Stimulated activated CD4-positive, alpha-beta T cell treated with anti-CD3 and anti-CD28 coated beads, Interleukin-2, amount 100 ng/mL, for 24 hours (primary cell): ENCODE measurements at regions not wholly inside any gene's neighbourhood (a gene's known extent, or its start where the extent isn't known, plus 50 kb on each side); places are given as distances from the start of the nearest gene placed in this dataset.

Experiments used
- DNase-seq, 2 donors: peaks; one replicate each; pipeline ENCODE4 v3.0.0-alpha.2; 2020

DNA sequence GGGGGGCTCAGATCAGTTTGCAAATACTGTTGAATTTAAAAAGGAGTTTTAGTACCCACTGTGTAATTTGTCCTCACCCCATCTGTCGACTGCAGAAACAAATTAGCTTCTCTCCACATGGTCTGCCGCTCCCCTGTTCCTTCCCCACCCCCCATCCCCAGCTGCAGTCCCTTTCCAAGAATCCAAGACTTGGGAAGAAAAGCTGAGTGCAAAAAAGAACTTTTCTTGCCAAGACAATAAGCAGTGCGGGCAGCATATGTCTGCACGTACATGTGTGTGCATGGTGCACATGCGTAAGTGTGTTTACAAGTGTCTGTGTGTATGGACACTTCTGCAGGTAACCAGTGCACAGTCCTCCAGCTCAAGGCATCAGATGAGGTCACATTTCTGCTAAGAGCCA, 125.7 kb upstream of the SMIM23 start:
- no peak for DNase-seq

GRCh38 chr5:171660434-171660833, 125.2 kb upstream of the SMIM23 start:
- DNase-seq, result no peak

GRCh38 chr5:171661143-171661542, 124.5 kb upstream of the SMIM23 start:
- no peak for DNase-seq

DNA sequence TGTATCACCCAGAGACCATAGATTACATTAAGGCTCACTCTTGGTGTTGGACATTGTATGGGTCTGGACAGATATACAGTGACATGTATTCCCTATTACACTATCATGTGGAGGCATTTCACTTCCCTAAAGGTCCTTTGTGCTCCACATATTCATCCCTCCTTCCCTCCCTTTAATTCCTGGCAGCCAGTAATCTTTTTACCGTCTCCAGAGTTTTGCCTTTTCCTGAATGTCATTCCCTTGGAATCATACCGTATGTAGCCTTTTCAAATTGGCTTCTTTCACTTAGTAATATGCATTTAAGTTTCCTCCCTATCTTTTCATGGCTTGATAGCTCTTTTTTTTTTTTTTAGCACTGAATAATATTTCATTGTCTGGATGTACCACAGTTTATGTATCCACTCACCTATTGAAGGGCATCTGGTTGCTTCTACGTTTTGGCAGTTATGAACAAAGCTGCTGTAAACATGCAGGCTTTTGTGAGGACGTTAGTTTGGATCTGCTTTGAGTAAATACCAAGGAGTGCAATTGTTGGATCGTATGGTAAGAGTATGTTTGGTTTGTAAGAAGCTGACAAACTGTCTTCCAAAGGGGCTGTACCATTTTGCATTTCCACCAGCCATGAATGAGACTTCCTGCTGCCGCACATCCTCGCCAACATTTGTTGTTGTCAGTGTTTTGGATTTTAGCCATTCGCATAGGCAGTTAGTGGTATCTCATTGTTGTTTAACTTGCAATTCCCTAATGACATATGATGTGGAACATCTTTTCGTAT, 122.1 kb upstream of the SMIM23 start:
- DNase-seq, result no peak

DNA sequence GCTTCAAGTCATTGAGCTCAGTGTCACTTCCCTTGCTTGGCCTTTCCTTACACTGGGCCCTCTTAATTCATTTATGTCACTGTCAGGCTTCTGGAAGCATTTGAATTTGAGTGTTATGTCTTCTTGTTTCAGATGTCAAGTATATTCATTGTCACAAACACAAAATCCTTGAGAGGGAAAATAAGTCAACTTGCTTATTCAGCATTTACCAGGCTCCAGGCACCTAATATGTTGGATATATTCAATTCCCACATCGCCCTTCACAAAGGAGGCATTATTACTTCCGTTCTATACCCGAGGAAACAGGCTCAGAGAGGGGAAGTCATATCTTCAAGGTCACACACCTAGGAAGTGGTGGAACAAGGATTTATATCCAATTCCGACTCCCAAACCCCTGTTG, 121.1 kb upstream of the SMIM23 start:
- DNase-seq, result no peak

- no peak for DNase-seq
Observed at GRCh38 chr5:171666815-171667214, 118.8 kb upstream of the SMIM23 start.

GRCh38 chr5:171667341-171668096, 118.1 kb upstream of the SMIM23 start:
- no peak for DNase-seq

GRCh38 chr5:171668097-171668412, 117.6 kb upstream of the SMIM23 start:
- DNase-seq, result no peak

GRCh38 chr5:171669571-171669970, 116.0 kb upstream of the SMIM23 start:
- DNase-seq, result no peak

DNA sequence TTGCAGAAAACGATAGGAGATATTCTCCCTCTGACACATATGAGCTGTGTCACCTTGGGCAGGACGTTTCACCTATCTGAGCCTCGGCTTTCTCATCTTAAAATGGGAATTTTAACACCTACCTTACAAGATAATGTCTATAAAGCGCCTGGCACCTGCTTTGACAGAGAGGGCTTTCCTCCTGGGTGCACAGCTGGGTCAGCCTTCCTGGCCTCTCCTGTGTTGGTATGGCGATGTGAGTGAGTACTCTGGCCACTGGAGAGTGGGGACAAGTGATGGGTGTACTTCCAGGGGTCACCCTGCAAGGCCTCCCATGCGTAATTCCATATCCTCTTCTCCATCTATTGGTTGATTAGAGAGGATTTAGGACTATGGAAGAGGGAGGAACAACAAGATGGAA, 113.1 kb upstream of the SMIM23 start:
- DNase-seq, result no peak

DNA sequence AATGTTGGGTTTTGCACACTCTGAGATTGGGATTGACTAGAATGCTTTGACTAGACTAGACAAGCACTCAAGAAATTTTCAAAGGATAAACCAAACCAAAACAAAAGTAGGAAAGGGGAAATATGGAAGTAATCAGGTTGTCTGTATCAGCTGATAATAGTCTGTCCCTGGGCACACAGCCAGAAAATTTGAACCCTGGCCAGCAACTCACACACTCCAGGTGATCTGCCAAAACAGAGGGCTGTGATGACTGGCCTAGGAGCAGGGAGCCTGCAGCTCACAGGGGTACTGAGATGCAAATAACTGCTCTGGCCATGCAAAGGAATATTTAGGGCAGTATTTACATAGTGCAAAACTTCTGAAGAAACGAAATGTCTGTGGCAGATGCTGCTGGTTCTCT, 112.3 kb upstream of the SMIM23 start:
- DNase-seq, result no peak

DNA sequence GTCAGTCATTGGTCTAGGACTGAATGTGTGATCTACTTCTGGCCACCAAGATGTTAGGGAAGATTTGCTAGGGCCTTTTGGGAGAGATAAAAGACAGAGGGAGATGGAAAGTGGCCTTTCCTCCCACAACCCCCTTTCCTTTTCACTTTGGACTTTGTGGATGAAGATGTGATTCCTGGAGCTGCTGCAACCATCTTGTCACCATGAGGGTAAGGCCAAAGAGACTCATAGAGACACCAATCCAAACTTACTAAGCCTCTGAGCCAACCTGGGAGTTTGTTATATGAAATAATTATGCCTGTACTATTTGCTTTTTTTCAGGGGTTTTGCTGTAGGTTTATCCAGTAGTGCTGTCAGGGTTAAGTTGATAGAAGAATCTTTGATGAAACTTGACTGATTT, 111.8 kb upstream of the SMIM23 start:
- DNase-seq, result no peak

DNA sequence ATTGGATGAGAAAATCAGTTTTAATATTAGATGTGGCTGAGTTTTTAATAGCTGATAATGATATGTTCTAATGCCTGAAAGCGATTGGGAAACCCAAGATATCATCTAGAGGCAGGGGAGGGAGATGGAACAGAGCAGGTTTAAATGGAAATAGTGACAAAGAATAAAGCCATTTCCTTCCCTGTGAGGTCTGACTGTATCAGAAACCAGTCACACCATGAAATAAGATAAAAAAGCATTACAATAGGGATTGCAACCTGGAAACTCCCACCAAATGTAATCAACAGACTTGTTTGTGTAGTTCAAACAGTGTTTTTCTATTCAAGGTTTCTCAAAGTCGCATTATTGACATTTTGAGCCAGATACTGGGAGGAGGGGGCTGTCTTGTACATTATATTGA, 110.1 kb upstream of the SMIM23 start:
- DNase-seq, result no peak

GRCh38 chr5:171676286-171676944, 109.2 kb upstream of the SMIM23 start:
- DNase-seq, result no peak

- no peak for DNase-seq
Observed at GRCh38 chr5:171678646-171679045, 107.0 kb upstream of the SMIM23 start.

GRCh38 chr5:171680485-171680884, 105.1 kb upstream of the SMIM23 start:
- DNase-seq, result no peak

DNA sequence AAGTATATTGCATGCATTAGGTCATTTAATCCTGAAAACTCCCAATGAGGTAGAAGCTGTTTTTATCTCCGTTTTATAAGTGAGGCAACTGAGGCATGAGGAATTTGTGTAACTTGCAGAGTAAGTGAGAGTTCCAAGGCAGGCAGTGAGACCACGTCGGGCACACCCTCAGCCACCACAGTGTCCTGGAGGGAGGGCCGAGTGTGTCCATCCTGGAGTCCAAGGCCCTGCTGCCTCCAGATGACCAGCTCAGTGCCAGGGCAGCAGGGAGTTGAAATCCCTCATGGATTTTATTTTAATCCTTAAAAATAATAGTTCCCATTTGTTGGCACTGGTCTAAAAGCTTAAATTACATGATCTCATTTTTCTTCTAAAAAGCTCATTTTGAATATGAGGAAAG, 104.6 kb upstream of the SMIM23 start:
- no peak for DNase-seq

DNA sequence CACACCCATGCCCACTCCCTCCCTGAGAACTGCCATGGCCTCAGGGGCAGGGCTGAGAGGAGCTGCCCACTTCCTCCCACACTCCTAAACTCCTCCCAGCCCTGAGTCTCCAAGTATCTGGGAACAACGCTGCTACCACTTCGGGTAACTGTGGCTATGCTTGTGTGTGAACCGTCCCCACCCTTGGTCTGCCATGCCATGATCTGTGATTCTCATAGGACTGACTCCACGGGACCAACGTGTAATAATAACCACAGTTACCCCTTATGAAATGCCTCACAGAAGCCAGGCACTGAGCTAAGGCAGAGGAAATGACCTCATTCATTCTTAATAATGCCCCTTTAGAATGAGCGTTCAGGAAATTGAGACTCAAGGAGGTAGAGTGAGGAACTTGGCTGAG, 103.9 kb upstream of the SMIM23 start:
- no peak for DNase-seq

DNA sequence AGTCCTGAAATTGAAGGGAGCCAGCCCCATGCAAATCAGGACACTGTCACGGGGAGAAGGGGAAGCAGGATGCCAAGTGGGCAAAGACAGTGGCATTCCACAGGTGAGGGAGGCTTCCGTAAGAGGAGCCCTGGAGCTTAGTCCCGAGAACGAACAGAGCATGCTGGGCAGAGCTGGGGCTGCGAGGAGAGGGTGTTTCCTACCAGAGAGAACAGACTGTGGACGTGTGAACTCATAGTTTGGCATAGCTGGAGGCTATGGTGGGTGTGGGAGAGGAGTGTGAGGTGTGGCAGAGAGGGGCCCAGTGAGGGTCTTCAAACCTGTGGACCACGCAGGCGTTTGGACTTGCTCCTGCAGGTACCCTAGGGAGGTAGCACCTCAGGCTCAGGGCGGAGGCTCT, 102.8 kb upstream of the SMIM23 start:
- DNase-seq, result no peak

GRCh38 chr5:171684169-171684568, 101.4 kb upstream of the SMIM23 start:
- DNase-seq, result no peak

GRCh38 chr5:171688696-171689495, 96.7 kb upstream of the SMIM23 start:
- no peak for DNase-seq

- DNase-seq, result no peak
Observed at GRCh38 chr5:171689853-171690417, 95.7 kb upstream of the SMIM23 start.

DNA sequence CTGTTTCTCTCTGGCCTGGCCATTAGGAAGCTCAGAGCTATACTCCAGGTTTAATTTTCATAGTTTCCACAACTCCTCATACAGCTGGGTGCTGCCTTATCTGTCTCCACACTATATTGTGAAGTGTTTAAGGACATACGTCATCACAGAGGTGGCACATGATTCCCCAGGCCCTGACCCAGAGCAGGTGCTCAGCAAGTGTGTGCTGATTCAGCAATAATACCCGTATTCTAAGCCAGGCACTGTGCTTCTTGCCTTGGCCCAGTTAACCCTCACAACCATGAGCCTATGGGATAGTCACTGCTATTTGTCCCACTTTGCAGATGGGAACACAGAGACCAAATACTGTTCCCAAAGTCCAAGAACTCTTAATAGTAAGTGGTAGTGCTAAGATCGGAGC, 93.5 kb upstream of the SMIM23 start:
- no peak for DNase-seq
